AG10803 (cell line): ENCODE measurements at regions not wholly inside any gene's neighbourhood (a gene's known extent, or its start where the extent isn't known, plus 50 kb on each side); places are given as distances from the start of the nearest gene placed in this dataset.

Experiments
- DNase-seq: peaks from one replicate; pipeline ENCODE4 v3.0.0; 2010; ENCODE audit warnings: low read depth
- H3K4me3 ChIP-seq: 2 replicates; pipeline ENCODE4 v1.5.1; 2011; ENCODE audit warnings: mild to moderate bottlenecking, low read length, control low read depth
- CTCF ChIP-seq: conservative IDR thresholded peaks from 2 replicates; pipeline ENCODE4 v1.5.1; 2011; ENCODE audit warnings: mild to moderate bottlenecking, low read length, control low read depth, inconsistent platforms

- H3K4me3 ChIP-seq, result no peak overlapping the region
- DNase-seq, result peak; percentile 15
- no peak for TF ChIP-seq CTCF
Observed at GRCh38 chr2:136238286-136239078, 120.5 kb upstream of the CXCR4 start.

GRCh38 chr2:136236019-136236418 is 118.1 kb upstream of the CXCR4 start:
- no peak overlapping the region for H3K4me3 ChIP-seq
- no peak for TF ChIP-seq CTCF
- DNase-seq, result peak; percentile 40

- no peak overlapping the region for H3K4me3 ChIP-seq
- TF ChIP-seq CTCF, result no peak
- no peak for DNase-seq
Observed at GRCh38 chr2:136235546-136235945, 117.6 kb upstream of the CXCR4 start.

GRCh38 chr2:136234261-136234660 is 116.3 kb upstream of the CXCR4 start:
- H3K4me3 ChIP-seq, result no peak overlapping the region
- no peak for DNase-seq
- TF ChIP-seq CTCF, result no peak

GRCh38 chr2:136233298-136233697 is 115.3 kb upstream of the CXCR4 start:
- no peak for DNase-seq
- no peak for TF ChIP-seq CTCF
- no peak overlapping the region for H3K4me3 ChIP-seq

- TF ChIP-seq CTCF, result no peak
- no peak overlapping the region for H3K4me3 ChIP-seq
- no peak for DNase-seq
Observed at GRCh38 chr2:136232456-136233172, 114.7 kb upstream of the CXCR4 start.

- no peak overlapping the region for H3K4me3 ChIP-seq
- DNase-seq, result no peak
- no peak for TF ChIP-seq CTCF
Observed at GRCh38 chr2:136230464-136230863, 112.5 kb upstream of the CXCR4 start.
